ENCODE measurements at regions not wholly inside any gene's neighbourhood (a gene's known extent, or its start where the extent isn't known, plus 50 kb on each side); places are given as distances from the start of the nearest gene placed in this dataset.

GRCh38 chr14:96979611-96980074 lies 182.5 kb downstream of the VRK1 start:
- in situ Hi-C loops (cut with HindIII; ENCODE audit: low sequenced_read_pairs), result no loop called here

DNA sequence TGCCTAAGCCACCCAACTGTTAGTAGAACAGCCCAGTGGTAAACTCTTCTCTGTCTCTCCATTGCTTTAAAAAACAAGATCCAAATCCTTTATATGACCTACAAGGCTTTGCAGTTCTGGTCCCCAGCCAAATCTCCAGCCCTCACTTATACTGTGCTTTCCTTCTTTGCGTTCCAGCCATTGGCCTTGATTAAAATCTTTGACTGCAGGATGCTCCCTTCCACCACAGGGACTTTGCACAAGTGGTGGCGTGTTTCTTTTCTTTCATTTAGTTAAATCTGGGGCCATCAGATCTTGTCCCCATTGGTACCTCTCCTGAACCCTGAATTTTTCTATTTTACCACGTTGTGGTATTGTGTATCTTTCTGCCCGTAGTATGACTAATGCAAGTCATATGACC lies 183.7 kb downstream of the VRK1 start:
- in situ Hi-C loops (cut with HindIII; ENCODE audit: low sequenced_read_pairs), result no loop called here

- in situ Hi-C loops (cut with HindIII; ENCODE audit: low sequenced_read_pairs), result no loop called here
Measured at GRCh38 chr14:96986256-96987085, 189.3 kb downstream of the VRK1 start.

DNA sequence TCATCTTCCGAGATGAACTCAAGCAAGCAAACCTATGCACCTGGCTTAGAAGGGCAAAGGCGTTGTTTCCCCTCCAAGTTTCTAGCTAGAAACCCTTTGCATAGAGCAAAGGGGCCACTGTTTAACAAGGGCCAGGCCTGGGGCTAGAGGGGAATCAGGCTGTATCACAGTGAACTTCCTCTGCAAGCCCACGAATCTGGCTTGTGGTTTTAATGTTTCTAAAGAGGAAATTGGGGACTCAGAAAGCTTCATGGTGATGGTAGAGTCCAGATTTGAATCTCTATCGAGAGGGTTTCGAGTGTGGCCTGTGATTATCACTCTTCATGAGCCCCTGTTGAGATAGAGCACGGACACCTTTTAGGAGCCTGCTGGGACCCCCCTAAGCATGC lies 189.9 kb downstream of the VRK1 start:
- in situ Hi-C loops (cut with HindIII; ENCODE audit: low sequenced_read_pairs), result no loop called here

- in situ Hi-C loops (cut with HindIII; ENCODE audit: low sequenced_read_pairs), result no loop called here
Measured at GRCh38 chr14:96987771-96988170, 190.6 kb downstream of the VRK1 start.

DNA sequence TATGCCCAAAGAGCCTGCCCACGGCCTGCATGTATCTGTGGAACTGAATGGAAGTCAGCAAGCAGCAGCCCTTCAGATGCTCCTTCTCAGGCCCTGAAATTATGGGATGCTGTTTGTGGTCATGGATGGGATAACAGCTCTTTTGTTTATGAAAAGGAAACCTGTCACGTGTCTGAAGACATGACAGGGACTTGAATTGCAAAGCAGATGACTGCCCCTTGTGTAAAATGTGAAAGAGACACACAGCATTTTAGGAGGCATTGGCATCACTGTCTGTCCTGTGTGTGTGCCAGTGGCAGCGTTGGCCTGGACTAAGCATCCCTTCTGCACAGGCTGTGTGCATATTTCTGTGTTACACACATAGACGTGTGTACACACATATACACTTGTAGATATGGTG lies 192.1 kb downstream of the VRK1 start:
- in situ Hi-C loops (cut with HindIII; ENCODE audit: low sequenced_read_pairs), result no loop called here

DNA sequence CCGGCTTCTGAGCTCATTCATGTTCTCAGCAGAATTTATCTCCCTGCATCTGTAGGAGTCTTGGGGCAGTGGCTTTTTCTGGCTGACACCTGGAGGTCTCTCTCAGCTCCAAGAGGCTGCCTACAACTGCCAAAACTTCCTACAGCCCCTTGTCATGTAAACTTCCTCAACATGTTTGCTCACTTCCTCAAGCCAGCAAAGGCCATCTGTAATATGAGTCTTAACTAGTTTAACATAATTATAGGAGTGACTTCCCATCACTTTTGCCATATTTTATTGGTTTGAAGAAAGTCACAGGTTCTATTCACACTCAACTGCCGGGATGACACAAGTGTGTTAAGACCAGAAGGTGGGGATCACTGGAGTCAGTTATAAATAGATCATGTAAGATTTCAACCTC lies 194.0 kb downstream of the VRK1 start:
- in situ Hi-C loops (cut with HindIII; ENCODE audit: low sequenced_read_pairs), result no loop called here

DNA sequence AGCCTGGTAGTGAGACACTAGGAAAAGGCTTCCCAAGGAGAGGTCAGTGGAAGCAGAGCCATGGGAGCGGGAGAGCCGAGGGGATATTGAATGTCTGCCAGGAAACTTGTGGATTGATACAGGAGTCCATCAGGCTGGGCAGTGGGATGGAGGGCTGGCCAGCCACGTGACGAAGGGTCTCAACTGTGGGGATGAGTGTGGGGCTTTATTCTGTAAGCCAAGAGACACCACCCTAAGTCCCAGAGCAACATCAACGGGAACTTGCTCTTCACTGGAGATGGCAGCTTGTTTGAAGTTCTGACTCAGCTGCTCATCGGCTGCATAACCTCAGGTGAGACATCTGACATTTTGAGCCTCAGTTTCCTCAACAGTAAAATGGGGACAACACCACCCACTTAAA lies 197.8 kb downstream of the VRK1 start:
- in situ Hi-C loops (cut with HindIII; ENCODE audit: low sequenced_read_pairs), result no loop called here

GRCh38 chr14:96997269-96997668 lies 200.1 kb downstream of the VRK1 start:
- in situ Hi-C loops (cut with HindIII; ENCODE audit: low sequenced_read_pairs), result no loop called here

GRCh38 chr14:96997996-96998395 lies 200.8 kb downstream of the VRK1 start:
- in situ Hi-C loops (cut with HindIII; ENCODE audit: low sequenced_read_pairs), result no loop called here

DNA sequence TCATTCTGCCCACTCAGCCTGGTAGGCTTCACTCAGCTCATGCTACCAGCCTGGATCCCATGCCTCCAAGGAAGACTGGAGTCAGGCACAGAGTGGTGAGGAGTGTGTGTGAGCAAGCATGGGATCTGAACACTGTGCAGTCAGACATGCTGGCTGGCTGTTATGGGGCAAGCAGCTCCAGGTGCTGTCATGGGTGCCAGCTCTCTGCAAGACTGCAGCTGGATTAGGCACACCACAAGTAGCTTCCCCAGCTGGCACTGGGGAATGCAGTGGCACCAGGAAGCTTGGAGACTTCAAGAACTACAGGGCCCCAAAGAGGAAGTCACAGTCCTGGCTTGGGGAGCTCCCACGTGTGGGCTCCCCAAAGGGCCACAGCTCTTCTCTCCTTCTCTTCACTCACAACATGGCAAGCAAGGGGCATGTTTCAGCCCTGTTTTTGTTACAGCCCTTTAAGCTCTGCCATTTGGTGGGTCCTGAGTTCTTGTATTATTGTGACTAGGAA lies 202.5 kb downstream of the VRK1 start:
- in situ Hi-C loops (cut with HindIII; ENCODE audit: low sequenced_read_pairs), result no loop called here

DNA sequence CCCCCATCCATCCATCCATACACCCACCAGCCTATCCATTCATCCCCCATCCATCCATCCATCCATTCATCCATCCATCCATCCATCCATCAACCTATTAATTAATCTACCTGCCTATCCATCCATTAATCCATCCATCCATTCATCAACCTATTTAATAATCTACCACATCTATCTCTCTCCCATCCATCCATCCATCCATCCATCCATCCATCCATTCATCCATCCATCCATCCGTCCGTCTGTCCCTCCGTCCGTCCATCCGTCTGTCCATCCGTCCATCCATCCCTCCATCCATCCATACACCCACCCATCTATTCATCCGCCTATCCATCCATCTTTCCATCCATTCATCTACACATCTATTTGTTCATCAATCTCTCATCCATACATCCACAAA lies 205.3 kb downstream of the VRK1 start:
- in situ Hi-C loops (cut with HindIII; ENCODE audit: low sequenced_read_pairs), result no loop called here

DNA sequence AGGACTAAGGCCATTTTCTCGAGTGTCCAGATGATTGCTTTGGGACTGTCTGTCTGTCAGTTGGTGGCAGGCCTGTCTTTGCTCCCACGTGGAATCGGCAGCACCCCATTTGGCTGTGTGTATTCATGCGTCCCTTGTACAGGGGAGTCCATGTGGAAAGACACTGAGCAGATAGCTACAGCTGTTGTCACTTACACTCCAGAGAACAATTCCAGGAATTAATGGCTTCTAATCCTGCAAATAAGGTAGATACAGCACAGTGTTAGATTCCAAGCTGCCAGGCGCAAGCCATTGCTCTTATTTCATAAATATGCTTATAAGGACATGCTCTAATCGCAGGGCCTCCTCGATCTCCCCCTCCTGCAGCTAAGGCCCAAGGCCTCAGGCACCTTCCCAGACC lies 208.8 kb downstream of the VRK1 start:
- in situ Hi-C loops (cut with HindIII; ENCODE audit: low sequenced_read_pairs), result no loop called here

- in situ Hi-C loops (cut with HindIII; ENCODE audit: low sequenced_read_pairs), result no loop called here
Measured at GRCh38 chr14:97010491-97011160, 213.4 kb downstream of the VRK1 start.

- in situ Hi-C loops (cut with HindIII; ENCODE audit: low sequenced_read_pairs), result no loop called here
Measured at GRCh38 chr14:97013878-97014277, 216.7 kb downstream of the VRK1 start.

GRCh38 chr14:97021001-97021400 lies 223.8 kb downstream of the VRK1 start:
- in situ Hi-C loops (cut with HindIII; ENCODE audit: low sequenced_read_pairs), result no loop called here

DNA sequence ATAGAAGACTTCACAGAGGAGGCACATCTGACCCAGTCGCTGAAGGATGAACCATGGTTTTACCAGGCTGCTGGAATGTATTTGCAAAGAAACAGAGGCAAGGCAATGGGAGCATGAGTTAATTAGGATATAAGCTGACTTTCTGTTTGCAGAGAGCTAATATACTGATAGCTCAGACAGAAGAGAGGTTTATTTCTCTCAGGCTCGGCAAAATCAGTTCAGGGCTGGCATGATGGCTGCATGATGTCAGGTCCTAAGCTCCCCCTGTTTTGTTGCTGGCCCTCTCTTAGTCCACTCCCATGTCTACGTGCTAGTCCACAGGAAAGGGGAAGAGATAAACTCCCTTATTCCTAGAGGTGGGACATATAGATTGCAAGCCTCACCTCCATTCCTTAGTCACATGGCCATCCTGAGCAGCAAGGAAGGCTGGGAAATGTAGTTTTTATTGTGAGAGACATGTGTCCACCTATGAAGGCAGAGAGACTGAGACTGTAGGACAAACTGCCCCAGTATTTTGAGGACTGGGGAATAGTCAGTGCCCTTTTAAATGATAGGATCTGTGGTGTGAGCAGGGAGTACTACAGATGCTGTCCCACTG lies 224.5 kb downstream of the VRK1 start:
- in situ Hi-C loops (cut with HindIII; ENCODE audit: low sequenced_read_pairs), result no loop called here

DNA sequence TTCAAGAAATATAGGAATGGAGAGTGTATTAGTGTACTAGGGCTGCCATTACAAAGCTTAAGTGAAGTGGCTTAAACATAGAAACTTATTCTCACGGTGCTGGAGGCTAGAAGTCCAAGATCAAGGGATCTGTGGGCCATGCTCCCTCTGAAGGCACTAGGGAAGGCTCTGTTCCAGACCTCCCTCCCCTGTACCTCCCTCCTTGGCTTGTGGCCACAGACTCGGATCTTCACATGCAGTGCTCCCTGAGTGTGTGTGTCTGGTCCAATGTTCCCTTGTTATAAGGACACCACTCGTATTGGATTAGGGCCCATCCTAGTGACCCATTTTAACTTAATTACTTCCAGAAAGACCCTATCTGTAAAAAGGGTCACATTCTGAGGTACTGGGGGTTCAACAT lies 225.6 kb downstream of the VRK1 start:
- in situ Hi-C loops (cut with HindIII; ENCODE audit: low sequenced_read_pairs), result no loop called here

DNA sequence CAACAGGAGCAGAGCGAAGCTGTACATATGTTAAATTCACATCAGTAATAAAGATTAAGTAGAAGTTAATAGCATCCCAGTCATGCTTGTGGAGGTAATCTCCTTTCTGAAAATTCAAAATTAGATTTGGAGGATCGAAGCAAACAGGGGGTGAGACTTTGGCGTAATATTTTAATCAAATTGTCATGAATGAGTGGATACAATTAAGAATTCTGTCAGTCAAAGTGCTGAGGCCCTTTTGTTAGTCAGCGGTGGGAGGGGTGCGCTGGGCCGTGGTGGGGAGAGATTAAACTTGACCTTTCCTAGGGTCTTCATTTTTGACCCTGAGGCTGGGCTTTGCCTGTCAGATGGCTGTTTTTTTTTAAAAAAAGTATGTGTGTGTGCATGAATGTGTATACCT lies 226.7 kb downstream of the VRK1 start:
- in situ Hi-C loops (cut with HindIII; ENCODE audit: low sequenced_read_pairs), result no loop called here

DNA sequence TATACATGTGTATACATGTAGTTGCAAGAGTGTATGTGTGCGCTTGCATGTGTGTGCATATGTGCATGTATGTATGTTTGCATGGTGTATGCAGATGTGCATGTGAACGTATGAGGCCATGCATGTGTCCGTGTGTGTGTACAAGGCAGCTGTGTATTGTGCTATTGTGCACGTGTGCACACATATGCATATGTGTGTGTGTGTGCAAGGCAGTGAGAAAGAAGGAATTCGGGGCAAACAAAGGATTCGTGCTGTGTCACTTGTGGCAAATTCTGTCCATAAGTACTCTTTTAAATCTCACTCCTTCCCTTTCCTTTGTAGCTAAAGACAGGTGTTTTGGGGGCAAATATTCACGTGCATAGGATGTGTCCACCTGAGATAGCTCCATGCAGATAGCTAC lies 227.1 kb downstream of the VRK1 start:
- in situ Hi-C loops (cut with HindIII; ENCODE audit: low sequenced_read_pairs), result no loop called here

DNA sequence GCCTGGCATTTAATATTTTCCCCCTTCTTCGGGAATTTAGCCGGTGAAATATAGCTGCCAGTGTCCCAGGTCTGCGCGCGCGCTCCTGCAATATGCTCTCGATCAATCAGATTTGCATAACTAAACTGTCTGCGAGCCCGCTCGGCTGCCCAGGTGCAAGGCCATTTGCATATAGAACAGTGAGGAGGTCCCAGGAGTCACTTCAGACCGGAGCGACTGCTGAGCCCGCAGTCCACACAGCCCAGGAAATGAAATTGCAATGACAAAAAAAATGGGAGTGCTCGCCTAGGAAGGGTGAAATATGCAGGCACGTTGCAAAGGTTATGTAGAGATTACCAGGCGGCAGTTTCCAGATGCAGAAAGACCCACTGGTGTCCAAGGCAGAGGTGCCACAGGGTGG lies 228.5 kb downstream of the VRK1 start:
- in situ Hi-C loops (cut with HindIII; ENCODE audit: low sequenced_read_pairs), result no loop called here
